ENCODE measurements at regions not wholly inside any gene's neighbourhood (a gene's known extent, or its start where the extent isn't known, plus 50 kb on each side); places are given as distances from the start of the nearest gene placed in this dataset.

DNA sequence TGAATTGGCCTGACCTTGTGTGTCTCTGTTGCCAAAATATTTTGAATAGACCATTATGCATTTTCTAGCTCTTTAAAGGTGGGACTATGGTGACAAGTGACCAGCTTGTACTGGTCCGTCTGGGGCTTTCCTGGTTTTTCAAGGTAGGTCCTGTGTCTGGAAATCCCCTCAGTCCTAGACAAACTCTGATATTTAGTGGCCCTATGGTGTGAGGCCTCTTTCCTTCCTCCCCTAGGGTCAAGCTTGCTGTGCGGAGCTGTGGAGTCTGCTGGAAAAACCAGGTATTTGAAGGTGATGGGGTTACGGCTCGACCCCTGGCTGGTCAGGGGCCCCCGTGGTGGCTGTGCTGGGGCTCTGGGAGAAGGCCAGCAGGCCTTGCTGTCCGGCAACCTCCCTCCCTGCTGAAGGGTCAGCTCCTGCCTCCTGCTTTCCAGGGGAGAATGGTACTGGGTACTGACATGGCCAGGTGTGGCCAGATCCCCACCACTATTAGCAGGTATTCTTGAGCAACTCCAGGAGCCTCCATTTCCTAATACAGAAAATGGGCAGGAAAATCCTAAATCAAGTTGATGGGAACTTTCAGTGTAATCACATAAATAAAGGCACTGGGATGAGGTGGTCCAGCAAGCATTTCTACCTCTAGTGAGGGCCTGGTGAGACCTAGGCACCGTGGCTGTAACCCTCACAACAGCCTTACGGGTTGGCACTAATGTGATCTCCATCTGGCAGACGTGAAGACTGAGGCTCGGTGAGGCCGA, 86.2 kb upstream of the HS6ST1 start:
- Histone ChIP-seq H3K9ac (ENCODE audit: low read length) (no peak overlapping the region), H3K79me2 (ENCODE audit: low read length) (no peaks in the 10 kb centered on the region), H4K20me1 (ENCODE audit: insufficient read depth, low read length) (no peaks in the 10 kb centered on the region), H3K4me2 (ENCODE audit: low read length) (no peak overlapping the region), H2AFZ (ENCODE audit: low read depth, low read length) (no peak overlapping the region), H3K36me3 (replicated peaks; ENCODE audit: low read depth, low read length) (no peaks in the 10 kb centered on the region), H3K9me3 (ENCODE audit: insufficient read depth, low read length) (no peaks in the 10 kb centered on the region), H3K4me3 (ENCODE audit: low read length) (no peak overlapping the region), H3K27me3 (ENCODE audit: low read depth, low read length) (no peaks in the 10 kb centered on the region), H3K4me1 (ENCODE audit: low read length) (no peaks in the 10 kb centered on the region), H3K27ac (ENCODE audit: low read length) (no peak overlapping the region)
- TF ChIP-seq, protein P1, sequence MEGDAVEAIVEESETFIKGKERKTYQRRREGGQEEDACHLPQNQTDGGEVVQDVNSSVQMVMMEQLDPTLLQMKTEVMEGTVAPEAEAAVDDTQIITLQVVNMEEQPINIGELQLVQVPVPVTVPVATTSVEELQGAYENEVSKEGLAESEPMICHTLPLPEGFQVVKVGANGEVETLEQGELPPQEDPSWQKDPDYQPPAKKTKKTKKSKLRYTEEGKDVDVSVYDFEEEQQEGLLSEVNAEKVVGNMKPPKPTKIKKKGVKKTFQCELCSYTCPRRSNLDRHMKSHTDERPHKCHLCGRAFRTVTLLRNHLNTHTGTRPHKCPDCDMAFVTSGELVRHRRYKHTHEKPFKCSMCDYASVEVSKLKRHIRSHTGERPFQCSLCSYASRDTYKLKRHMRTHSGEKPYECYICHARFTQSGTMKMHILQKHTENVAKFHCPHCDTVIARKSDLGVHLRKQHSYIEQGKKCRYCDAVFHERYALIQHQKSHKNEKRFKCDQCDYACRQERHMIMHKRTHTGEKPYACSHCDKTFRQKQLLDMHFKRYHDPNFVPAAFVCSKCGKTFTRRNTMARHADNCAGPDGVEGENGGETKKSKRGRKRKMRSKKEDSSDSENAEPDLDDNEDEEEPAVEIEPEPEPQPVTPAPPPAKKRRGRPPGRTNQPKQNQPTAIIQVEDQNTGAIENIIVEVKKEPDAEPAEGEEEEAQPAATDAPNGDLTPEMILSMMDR (IDR thresholded peaks at IDR 0.05; ENCODE audit: low read depth, low read length): no peak
- no peak for TF ChIP-seq EZH2phosphoT487 (IDR thresholded peaks at IDR 0.05; ENCODE audit: low read depth)

DNA sequence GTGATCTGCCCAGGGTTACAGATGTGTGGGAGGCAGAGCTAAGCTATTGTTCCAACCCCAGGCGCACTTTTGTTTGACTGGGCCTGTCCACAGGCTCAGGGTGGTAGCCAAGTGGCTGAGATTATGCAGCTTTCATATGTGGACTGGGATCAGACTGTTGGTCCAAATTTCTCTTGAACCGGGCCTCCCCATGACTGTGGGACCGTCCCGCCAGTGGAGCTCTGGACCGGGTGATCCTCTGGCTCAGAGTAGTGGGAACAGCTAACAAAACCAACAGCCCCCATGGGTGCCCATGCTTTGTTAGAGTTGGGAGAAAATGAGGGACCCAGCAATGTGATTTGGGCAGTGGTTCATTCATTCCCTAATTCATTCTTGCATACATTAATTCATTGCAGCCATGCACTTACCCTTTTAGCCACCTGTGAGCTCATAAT, 86.8 kb upstream of the HS6ST1 start:
- Histone ChIP-seq H3K9me3 (ENCODE audit: insufficient read depth, low read length) (no peaks in the 10 kb centered on the region), H3K79me2 (ENCODE audit: low read length) (no peaks in the 10 kb centered on the region), H4K20me1 (ENCODE audit: insufficient read depth, low read length) (no peaks in the 10 kb centered on the region)

DNA sequence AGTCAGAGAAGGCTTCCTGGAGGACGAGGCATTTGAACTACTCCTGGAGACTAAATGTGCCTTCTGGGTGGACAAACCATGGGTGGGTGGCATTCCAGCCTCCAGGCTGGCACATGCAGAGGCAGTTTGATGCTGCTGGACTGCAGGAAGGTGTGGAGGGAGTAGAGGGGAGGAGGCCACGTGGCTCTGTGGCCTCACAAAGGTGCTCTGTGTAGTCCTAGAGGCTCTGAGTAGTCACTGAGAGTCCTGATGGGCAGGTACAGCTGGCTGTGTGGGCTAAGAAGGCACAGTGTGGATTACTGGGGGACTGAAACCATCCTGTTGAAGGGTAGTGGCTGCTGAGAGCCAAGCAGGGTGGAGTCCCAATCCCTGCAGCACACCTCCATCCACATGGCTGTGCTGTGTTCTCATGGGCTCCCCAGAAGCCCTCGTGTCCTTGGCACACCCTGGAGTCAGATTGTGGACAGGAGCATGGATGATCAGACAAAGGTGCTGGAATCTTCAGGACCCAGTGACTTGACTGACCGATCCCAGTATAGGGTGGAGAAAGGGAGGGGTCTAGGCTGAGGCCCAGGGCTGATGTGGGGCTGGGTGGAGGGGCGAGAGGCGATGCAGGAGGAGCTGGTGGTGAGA, 87.4 kb upstream of the HS6ST1 start:
- Histone ChIP-seq H3K9ac (ENCODE audit: low read length) (no peak overlapping the region), H4K20me1 (ENCODE audit: insufficient read depth, low read length) (no peaks in the 10 kb centered on the region), H3K9me3 (ENCODE audit: insufficient read depth, low read length) (no peaks in the 10 kb centered on the region), H3K4me1 (ENCODE audit: low read length) (no peaks in the 10 kb centered on the region), H3K4me3 (ENCODE audit: low read length) (no peak overlapping the region), H2AFZ (ENCODE audit: low read depth, low read length) (no peak overlapping the region), H3K4me2 (ENCODE audit: low read length) (no peak overlapping the region), H3K36me3 (replicated peaks; ENCODE audit: low read depth, low read length) (no peaks in the 10 kb centered on the region), H3K27ac (ENCODE audit: low read length) (no peak overlapping the region), H3K79me2 (ENCODE audit: low read length) (no peaks in the 10 kb centered on the region), H3K27me3 (ENCODE audit: low read depth, low read length) (no peaks in the 10 kb centered on the region)
- TF ChIP-seq, protein P1 (IDR thresholded peaks at IDR 0.05; ENCODE audit: low read depth, low read length): no peak
- TF ChIP-seq EZH2phosphoT487 (IDR thresholded peaks at IDR 0.05; ENCODE audit: low read depth): no peak

More for the DNA sequence above, 86.8 kb upstream of the HS6ST1 start:
- Histone ChIP-seq H3K27me3 (ENCODE audit: low read depth, low read length) (no peaks in the 10 kb centered on the region), H3K4me3 (ENCODE audit: low read length) (no peak overlapping the region), H3K4me2 (ENCODE audit: low read length) (no peak overlapping the region), H3K27ac (ENCODE audit: low read length) (no peak overlapping the region), H3K36me3 (replicated peaks; ENCODE audit: low read depth, low read length) (no peaks in the 10 kb centered on the region), H2AFZ (ENCODE audit: low read depth, low read length) (no peak overlapping the region), H3K4me1 (ENCODE audit: low read length) (no peaks in the 10 kb centered on the region), H3K9ac (ENCODE audit: low read length) (no peak overlapping the region)
- no peak for TF ChIP-seq EZH2phosphoT487 (IDR thresholded peaks at IDR 0.05; ENCODE audit: low read depth)
- TF ChIP-seq, protein P1 (IDR thresholded peaks at IDR 0.05; ENCODE audit: low read depth, low read length): no peak

DNA sequence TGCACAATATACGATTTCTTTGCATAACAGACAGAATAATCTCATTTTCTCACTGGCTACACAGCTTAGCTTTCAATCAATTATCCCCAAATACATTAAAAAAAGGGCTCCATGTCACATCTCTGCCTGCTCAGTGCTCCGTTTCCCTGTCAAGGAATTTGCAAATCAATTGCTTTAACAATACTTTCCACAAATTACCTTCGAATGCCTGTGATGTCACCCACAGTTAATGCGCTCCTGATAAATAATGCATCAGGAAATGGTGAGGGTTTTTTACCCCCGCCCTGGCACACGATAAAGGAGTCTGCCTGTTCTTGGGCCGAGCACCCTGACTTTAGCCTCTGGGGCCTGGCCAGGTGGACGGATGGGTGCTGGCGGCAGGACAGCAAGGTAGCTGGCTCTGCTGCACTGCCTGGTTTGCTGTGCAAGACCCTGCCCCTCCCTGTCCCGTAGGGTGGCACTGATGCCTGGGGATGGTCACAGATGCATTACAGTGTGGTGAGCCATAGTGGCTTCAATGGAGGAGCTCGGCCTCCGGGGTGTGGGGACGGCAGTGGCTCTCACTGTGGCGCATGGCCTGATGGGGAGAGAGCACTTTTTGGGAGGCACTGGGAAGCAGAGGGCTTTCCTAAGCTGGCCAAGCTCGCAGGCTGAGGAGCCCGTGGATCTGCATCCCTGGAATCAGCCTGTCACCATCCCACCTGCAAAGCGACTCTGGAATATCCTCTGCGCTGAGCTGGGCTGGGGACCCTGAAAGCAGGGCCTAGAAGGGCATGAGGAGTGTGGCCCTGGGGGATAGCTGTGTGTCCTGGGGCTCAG, 88.3 kb upstream of the HS6ST1 start:
- no peak overlapping the region for H3K4me3 ChIP-seq (ENCODE audit: low read length)
- H4K20me1 ChIP-seq (ENCODE audit: insufficient read depth, low read length): no peaks in the 10 kb centered on the region
- no peak overlapping the region for H3K27ac ChIP-seq (ENCODE audit: low read length)
- no peak overlapping the region for H3K9ac ChIP-seq (ENCODE audit: low read length)
- no peaks in the 10 kb centered on the region for H3K79me2 ChIP-seq (ENCODE audit: low read length)
- TF ChIP-seq, protein P1 (IDR thresholded peaks at IDR 0.05; ENCODE audit: low read depth, low read length): no peak
- no peak for TF ChIP-seq EZH2phosphoT487 (IDR thresholded peaks at IDR 0.05; ENCODE audit: low read depth)
- H3K4me2 ChIP-seq (ENCODE audit: low read length): no peak overlapping the region
- H2AFZ ChIP-seq (ENCODE audit: low read depth, low read length): no peak overlapping the region
- H3K27me3 ChIP-seq (ENCODE audit: low read depth, low read length): no peaks in the 10 kb centered on the region
- no peaks in the 10 kb centered on the region for H3K4me1 ChIP-seq (ENCODE audit: low read length)
- no peaks in the 10 kb centered on the region for H3K9me3 ChIP-seq (ENCODE audit: insufficient read depth, low read length)
- no peaks in the 10 kb centered on the region for H3K36me3 ChIP-seq (replicated peaks; ENCODE audit: low read depth, low read length)
